ENCODE measurements at regions not wholly inside any gene's neighbourhood (a gene's known extent, or its start where the extent isn't known, plus 50 kb on each side); places are given as distances from the start of the nearest gene placed in this dataset.

DNA sequence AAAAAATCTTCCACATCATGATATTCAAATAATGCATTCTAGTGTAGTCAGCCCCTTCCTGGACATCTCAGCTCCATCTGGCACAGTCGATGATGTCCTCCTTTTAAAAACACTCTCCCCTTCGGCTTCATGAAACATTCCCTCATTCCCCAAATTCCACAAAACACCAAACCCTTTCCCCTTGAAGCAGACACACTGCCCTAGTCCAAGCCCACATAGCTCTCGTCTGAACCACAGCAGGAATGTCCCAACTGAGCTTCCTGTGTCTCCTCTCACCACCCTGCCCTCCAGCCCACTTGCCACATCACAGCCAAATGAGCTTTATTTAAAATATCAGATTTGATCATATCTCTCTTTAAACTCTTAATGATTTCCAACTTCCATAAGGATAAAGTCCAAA is 106.4 kb upstream of the CARMIL1 start (continued):
- TF ChIP-seq SIN3A (conservative IDR thresholded peaks at IDR 0.05 in 1 of 2, IDR thresholded peaks at IDR 0.05 in 1 of 2; ENCODE audit: low read depth in 1 of 2, low read length in 2 of 2) (no peak), TCF12 (IDR thresholded peaks at IDR 0.05; ENCODE audit: low read depth, low read length) (no peak)

Data from H1 (cell line).